ENCODE measurements at regions not wholly inside any gene's neighbourhood (a gene's known extent, or its start where the extent isn't known, plus 50 kb on each side); places are given as distances from the start of the nearest gene placed in this dataset.

GRCh38 chr6:62541502-62541901, 255.5 kb upstream of the KHDRBS2 start:
- TF ChIP-seq ZFP36 (IDR thresholded peaks at IDR 0.05; ENCODE audit: borderline replicate concordance, partially characterized antibody) = no peak
- TF ChIP-seq FOSL2 (IDR thresholded peaks at IDR 0.05) = no peak
- no peak for TF ChIP-seq FOSL2 (CRISPR knock-in tag; IDR thresholded peaks at IDR 0.05)
- no peak for TF ChIP-seq SREBF2 (IDR thresholded peaks at IDR 0.05)
- TF ChIP-seq CEBPB (IDR thresholded peaks at IDR 0.05) = no peak
- TF ChIP-seq MAFK (IDR thresholded peaks at IDR 0.05; ENCODE audit: partially characterized antibody) = no peak
- no peak for TF ChIP-seq JUNB (IDR thresholded peaks at IDR 0.05)
- no peak for TF ChIP-seq MYC (IDR thresholded peaks at IDR 0.05; ENCODE audit: borderline replicate concordance, low read length)
- no peak for TF ChIP-seq CBX2 (IDR thresholded peaks at IDR 0.05; ENCODE audit: borderline replicate concordance, low read depth)
- TF ChIP-seq NPAS2 (CRISPR knock-in tag; IDR thresholded peaks at IDR 0.05; ENCODE audit: borderline replicate concordance) = no peak
- no peak for TF ChIP-seq HDAC2 (IDR thresholded peaks at IDR 0.05)
- no peak for TF ChIP-seq HEYL (CRISPR knock-in tag; IDR thresholded peaks at IDR 0.05)
- no peak for TF ChIP-seq RCOR1 (IDR thresholded peaks at IDR 0.05; ENCODE audit: low read depth, low read length)
- TF ChIP-seq JUN (IDR thresholded peaks at IDR 0.05) = no peak
- Histone ChIP-seq H3K4me1 (no peaks in the 10 kb centered on the region), H3K9me3 (no peaks in the 10 kb centered on the region), H3K27ac (no peak overlapping the region), H3K4me3 (no peak overlapping the region), H3K4me2 (no peak overlapping the region)
- DNase-seq (ENCODE audit: low read depth in 1 of 2, low spot score in 1 of 2) (no peak), ATAC-seq (no peak), FAIRE-seq (no peak)
- CTCF ChIA-PET = no interaction called here
- POLR2A ChIA-PET = no interaction called here
- 10% methylated on average over 2 of the region's 2 CpGs for WGBS (ENCODE audit: missing lambda C conversion rate)

DNA sequence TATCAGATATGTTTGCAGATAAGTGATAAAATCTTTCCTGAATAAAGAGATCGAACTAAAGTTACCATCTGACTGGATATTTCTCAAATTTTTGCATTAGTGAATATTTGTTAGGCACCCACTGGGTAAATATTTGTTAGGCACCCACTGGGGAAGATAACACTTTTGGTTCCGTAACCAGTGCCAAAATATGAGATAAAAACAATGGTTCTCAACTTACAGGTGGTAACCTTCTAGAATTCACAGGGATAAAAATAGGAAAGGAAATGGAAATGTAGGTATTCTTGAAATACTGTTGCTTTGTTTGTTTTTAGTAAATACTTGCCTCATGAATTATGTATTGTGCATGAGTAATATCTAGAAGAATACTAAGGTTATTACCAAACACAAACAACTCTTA, 245.0 kb upstream of the KHDRBS2 start:
- CTCF ChIA-PET = no interaction called here

DNA sequence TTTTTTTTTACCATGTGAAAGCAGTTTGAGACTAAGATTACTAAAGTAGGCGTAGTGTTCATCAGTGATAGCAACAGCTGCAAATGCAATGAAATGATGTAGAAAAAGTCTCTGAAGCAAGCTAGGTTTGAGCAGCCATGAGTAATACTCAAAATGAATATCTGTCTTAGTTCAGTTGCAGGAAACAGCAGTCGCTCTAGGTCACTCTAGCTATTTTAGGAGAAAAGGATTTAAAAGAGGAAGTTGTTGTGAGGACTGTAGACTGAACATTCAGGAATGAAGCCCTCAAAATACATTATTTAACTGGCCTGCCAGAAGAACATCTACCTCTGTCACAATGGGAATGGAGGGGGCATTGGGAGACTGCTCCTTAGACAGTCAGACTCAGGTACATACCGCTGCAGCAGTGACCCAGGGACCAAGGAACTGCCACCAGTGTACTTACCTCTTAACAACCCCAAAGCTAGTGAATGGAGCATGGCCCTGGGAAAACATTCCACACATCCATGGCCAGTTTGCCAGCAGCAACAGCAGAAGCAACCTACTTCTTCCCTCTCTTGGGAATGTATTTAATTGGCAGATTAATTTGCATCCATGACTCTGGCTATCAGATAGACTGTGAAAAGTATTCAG, 243.0 kb upstream of the KHDRBS2 start:
- H3K4me1 ChIP-seq = no peaks in the 10 kb centered on the region
- 51% methylated on average over 2 of the region's 3 CpGs for WGBS (ENCODE audit: missing lambda C conversion rate)
- CTCF ChIA-PET = no interaction called here
- no peak for TF ChIP-seq RCOR1 (IDR thresholded peaks at IDR 0.05; ENCODE audit: low read depth, low read length)
- no peak for TF ChIP-seq POLR2A (IDR thresholded peaks at IDR 0.05; ENCODE audit: low read length)
- no peak for TF ChIP-seq TFCP2L1 (CRISPR knock-in tag; IDR thresholded peaks at IDR 0.05)
- no peak for TF ChIP-seq NFE2L2 (conservative IDR thresholded peaks at IDR 0.05; ENCODE audit: low read length)
- no peak for TF ChIP-seq BHLHE40 (IDR thresholded peaks at IDR 0.05; ENCODE audit: low read depth, low read length)
- no peak for TF ChIP-seq GATA3 (IDR thresholded peaks at IDR 0.05; ENCODE audit: borderline replicate concordance)
- TF ChIP-seq, protein P1, sequence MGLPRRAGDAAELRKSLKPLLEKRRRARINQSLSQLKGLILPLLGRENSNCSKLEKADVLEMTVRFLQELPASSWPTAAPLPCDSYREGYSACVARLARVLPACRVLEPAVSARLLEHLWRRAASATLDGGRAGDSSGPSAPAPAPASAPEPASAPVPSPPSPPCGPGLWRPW (IDR thresholded peaks at IDR 0.05) = no peak
- TF ChIP-seq, protein P2, sequence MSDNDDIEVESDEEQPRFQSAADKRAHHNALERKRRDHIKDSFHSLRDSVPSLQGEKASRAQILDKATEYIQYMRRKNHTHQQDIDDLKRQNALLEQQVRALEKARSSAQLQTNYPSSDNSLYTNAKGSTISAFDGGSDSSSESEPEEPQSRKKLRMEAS (IDR thresholded peaks at IDR 0.05) = no peak
- TF ChIP-seq CBX8 (IDR thresholded peaks at IDR 0.05) = no peak
- no peak for TF ChIP-seq HEYL (CRISPR knock-in tag; IDR thresholded peaks at IDR 0.05)
- DNase-seq (ENCODE audit: low read depth in 1 of 2, low spot score in 1 of 2) (no peak), FAIRE-seq (no peak), ATAC-seq (no peak)
- no peaks in the 10 kb centered on the region for H3K9me3 ChIP-seq
- POLR2A ChIA-PET = no interaction called here
- no peak overlapping the region for H3K4me3 ChIP-seq
- H3K27ac ChIP-seq = no peak overlapping the region
- H3K4me2 ChIP-seq = no peak overlapping the region

More for the DNA sequence above, 245.0 kb upstream of the KHDRBS2 start:
- Histone ChIP-seq H3K4me3 (no peak overlapping the region), H3K9me3 (no peaks in the 10 kb centered on the region), H3K4me1 (no peaks in the 10 kb centered on the region), H3K27ac (no peak overlapping the region), H3K4me2 (no peak overlapping the region)
- ATAC-seq = no peak
- POLR2A ChIA-PET = no interaction called here
- no peak for DNase-seq (ENCODE audit: low read depth in 1 of 2, low spot score in 1 of 2)
- no peak for FAIRE-seq
- 17% methylated on average over 2 of the region's 2 CpGs for WGBS (ENCODE audit: missing lambda C conversion rate)
- TF ChIP-seq NPAS2 (CRISPR knock-in tag; IDR thresholded peaks at IDR 0.05; ENCODE audit: borderline replicate concordance) (no peak), EP300 (IDR thresholded peaks at IDR 0.05) (no peak), CBX2 (IDR thresholded peaks at IDR 0.05; ENCODE audit: borderline replicate concordance, low read depth) (no peak), NR3C1 (IDR thresholded peaks at IDR 0.05) (no peak), BHLHE40 (IDR thresholded peaks at IDR 0.05; ENCODE audit: low read depth, low read length) (no peak), FOSL2 (IDR thresholded peaks at IDR 0.05) (no peak), FOSL2 (CRISPR knock-in tag; IDR thresholded peaks at IDR 0.05) (no peak), FOSB (CRISPR knock-in tag; IDR thresholded peaks at IDR 0.05) (no peak), RCOR1 (IDR thresholded peaks at IDR 0.05; ENCODE audit: low read depth, low read length) (no peak), HDAC2 (IDR thresholded peaks at IDR 0.05) (no peak), SMC3 (IDR thresholded peaks at IDR 0.05) (no peak), MAFK (IDR thresholded peaks at IDR 0.05; ENCODE audit: partially characterized antibody) (no peak)
- TF ChIP-seq, protein P3, sequence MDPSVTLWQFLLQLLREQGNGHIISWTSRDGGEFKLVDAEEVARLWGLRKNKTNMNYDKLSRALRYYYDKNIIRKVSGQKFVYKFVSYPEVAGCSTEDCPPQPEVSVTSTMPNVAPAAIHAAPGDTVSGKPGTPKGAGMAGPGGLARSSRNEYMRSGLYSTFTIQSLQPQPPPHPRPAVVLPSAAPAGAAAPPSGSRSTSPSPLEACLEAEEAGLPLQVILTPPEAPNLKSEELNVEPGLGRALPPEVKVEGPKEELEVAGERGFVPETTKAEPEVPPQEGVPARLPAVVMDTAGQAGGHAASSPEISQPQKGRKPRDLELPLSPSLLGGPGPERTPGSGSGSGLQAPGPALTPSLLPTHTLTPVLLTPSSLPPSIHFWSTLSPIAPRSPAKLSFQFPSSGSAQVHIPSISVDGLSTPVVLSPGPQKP (IDR thresholded peaks at IDR 0.05; ENCODE audit: low read depth, low read length) = no peak
